ENCODE measurements at regions not wholly inside any gene's neighbourhood (a gene's known extent, or its start where the extent isn't known, plus 50 kb on each side); places are given as distances from the start of the nearest gene placed in this dataset.

DNA sequence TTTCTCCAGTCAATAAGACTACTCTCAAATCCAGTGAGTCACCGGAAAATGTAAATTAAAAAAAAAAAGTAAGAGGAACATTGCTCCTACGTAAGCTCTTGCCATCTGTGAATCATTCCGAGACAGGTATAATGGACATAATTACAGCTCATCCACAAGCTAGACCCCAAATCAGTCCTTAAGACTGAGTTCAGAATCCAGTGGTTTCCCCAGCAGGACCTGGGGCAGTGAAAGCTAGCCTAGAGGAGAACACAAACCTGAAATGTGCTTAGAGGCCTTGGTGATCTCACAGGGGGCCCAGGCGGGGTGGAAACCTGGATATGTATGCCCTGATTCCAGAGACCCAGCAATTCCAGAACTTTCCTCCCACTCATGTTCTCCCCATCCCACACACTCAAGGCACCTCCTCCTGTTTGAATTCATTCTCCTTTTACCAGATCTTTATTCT, 132.0 kb downstream of the COPRS start:
- TF ChIP-seq, protein P1, sequence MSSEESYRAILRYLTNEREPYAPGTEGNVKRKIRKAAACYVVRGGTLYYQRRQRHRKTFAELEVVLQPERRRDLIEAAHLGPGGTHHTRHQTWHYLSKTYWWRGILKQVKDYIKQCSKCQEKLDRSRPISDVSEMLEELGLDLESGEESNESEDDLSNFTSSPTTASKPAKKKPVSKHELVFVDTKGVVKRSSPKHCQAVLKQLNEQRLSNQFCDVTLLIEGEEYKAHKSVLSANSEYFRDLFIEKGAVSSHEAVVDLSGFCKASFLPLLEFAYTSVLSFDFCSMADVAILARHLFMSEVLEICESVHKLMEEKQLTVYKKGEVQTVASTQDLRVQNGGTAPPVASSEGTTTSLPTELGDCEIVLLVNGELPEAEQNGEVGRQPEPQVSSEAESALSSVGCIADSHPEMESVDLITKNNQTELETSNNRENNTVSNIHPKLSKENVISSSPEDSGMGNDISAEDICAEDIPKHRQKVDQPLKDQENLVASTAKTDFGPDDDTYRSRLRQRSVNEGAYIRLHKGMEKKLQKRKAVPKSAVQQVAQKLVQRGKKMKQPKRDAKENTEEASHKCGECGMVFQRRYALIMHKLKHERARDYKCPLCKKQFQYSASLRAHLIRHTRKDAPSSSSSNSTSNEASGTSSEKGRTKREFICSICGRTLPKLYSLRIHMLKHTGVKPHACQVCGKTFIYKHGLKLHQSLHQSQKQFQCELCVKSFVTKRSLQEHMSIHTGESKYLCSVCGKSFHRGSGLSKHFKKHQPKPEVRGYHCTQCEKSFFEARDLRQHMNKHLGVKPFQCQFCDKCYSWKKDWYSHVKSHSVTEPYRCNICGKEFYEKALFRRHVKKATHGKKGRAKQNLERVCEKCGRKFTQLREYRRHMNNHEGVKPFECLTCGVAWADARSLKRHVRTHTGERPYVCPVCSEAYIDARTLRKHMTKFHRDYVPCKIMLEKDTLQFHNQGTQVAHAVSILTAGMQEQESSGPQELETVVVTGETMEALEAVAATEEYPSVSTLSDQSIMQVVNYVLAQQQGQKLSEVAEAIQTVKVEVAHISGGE (tag by site-specific recombination; conservative IDR thresholded peaks at IDR 0.05; ENCODE audit: low read depth), result no peak
- TF ChIP-seq, protein P2, sequence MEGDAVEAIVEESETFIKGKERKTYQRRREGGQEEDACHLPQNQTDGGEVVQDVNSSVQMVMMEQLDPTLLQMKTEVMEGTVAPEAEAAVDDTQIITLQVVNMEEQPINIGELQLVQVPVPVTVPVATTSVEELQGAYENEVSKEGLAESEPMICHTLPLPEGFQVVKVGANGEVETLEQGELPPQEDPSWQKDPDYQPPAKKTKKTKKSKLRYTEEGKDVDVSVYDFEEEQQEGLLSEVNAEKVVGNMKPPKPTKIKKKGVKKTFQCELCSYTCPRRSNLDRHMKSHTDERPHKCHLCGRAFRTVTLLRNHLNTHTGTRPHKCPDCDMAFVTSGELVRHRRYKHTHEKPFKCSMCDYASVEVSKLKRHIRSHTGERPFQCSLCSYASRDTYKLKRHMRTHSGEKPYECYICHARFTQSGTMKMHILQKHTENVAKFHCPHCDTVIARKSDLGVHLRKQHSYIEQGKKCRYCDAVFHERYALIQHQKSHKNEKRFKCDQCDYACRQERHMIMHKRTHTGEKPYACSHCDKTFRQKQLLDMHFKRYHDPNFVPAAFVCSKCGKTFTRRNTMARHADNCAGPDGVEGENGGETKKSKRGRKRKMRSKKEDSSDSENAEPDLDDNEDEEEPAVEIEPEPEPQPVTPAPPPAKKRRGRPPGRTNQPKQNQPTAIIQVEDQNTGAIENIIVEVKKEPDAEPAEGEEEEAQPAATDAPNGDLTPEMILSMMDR (tag by site-specific recombination; IDR thresholded peaks at IDR 0.05), result no peak
- TF ChIP-seq, protein P3, sequence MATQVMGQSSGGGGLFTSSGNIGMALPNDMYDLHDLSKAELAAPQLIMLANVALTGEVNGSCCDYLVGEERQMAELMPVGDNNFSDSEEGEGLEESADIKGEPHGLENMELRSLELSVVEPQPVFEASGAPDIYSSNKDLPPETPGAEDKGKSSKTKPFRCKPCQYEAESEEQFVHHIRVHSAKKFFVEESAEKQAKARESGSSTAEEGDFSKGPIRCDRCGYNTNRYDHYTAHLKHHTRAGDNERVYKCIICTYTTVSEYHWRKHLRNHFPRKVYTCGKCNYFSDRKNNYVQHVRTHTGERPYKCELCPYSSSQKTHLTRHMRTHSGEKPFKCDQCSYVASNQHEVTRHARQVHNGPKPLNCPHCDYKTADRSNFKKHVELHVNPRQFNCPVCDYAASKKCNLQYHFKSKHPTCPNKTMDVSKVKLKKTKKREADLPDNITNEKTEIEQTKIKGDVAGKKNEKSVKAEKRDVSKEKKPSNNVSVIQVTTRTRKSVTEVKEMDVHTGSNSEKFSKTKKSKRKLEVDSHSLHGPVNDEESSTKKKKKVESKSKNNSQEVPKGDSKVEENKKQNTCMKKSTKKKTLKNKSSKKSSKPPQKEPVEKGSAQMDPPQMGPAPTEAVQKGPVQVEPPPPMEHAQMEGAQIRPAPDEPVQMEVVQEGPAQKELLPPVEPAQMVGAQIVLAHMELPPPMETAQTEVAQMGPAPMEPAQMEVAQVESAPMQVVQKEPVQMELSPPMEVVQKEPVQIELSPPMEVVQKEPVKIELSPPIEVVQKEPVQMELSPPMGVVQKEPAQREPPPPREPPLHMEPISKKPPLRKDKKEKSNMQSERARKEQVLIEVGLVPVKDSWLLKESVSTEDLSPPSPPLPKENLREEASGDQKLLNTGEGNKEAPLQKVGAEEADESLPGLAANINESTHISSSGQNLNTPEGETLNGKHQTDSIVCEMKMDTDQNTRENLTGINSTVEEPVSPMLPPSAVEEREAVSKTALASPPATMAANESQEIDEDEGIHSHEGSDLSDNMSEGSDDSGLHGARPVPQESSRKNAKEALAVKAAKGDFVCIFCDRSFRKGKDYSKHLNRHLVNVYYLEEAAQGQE (tag by site-specific recombination; IDR thresholded peaks at IDR 0.05), result no peak
- TF ChIP-seq ZNF121 (tag by site-specific recombination; IDR thresholded peaks at IDR 0.05), result no peak

Measured in HEK293 (cell line).